Stimulated activated CD8-positive, alpha-beta memory T cell treated with anti-CD3 and anti-CD28 coated beads, Interleukin-15, amount 100 ng/mL, for 24 hours (primary cell): ENCODE measurements at regions not wholly inside any gene's neighbourhood (a gene's known extent, or its start where the extent isn't known, plus 50 kb on each side); places are given as distances from the start of the nearest gene placed in this dataset.

Source experiments
- DNase-seq: peaks from one replicate; pipeline ENCODE4 v3.0.0-alpha.2; 2020; ENCODE audit warnings: low read depth

GRCh38 chr12:66915306-66915904, 236.5 kb upstream of the GRIP1 start:
- DNase-seq: no peak

GRCh38 chr12:66916189-66916588, 237.3 kb upstream of the GRIP1 start:
- DNase-seq: no peak

- no peak for DNase-seq
Measured at GRCh38 chr12:66919466-66919865, 240.6 kb upstream of the GRIP1 start.

- DNase-seq: no peak
Measured at GRCh38 chr12:66920205-66920604, 241.3 kb upstream of the GRIP1 start.

GRCh38 chr12:66921151-66921550, 242.3 kb upstream of the GRIP1 start:
- no peak for DNase-seq

- DNase-seq: no peak
Measured at GRCh38 chr12:66925083-66925482, 246.2 kb upstream of the GRIP1 start.

GRCh38 chr12:66929121-66929520, 250.2 kb upstream of the GRIP1 start:
- no peak for DNase-seq

- DNase-seq: no peak
Measured at GRCh38 chr12:66931091-66931490, 252.2 kb upstream of the GRIP1 start.

GRCh38 chr12:66932126-66932525, 253.2 kb upstream of the GRIP1 start:
- no peak for DNase-seq

GRCh38 chr12:66934302-66935062, 255.6 kb upstream of the GRIP1 start:
- no peak for DNase-seq

- no peak for DNase-seq
Measured at GRCh38 chr12:66941150-66941549, 262.3 kb upstream of the GRIP1 start.

- no peak for DNase-seq
Measured at GRCh38 chr12:66942741-66943465, 264.0 kb upstream of the GRIP1 start.

GRCh38 chr12:66944365-66944764, 265.5 kb upstream of the GRIP1 start:
- no peak for DNase-seq

- no peak for DNase-seq
Measured at GRCh38 chr12:66945189-66945817, 266.4 kb upstream of the GRIP1 start.

- DNase-seq: no peak
Measured at GRCh38 chr12:66947119-66947518, 268.2 kb upstream of the GRIP1 start.

- no peak for DNase-seq
Measured at GRCh38 chr12:66952668-66953067, 273.8 kb upstream of the GRIP1 start.

- DNase-seq: no peak
Measured at GRCh38 chr12:66956300-66956699, 277.4 kb upstream of the GRIP1 start.

GRCh38 chr12:66959276-66959675, 280.4 kb upstream of the GRIP1 start:
- no peak for DNase-seq

GRCh38 chr12:66960006-66960405, 281.1 kb upstream of the GRIP1 start:
- no peak for DNase-seq

- DNase-seq: no peak
Measured at GRCh38 chr12:66960704-66961690, 282.1 kb upstream of the GRIP1 start.

GRCh38 chr12:66962290-66962689, 283.4 kb upstream of the GRIP1 start:
- no peak for DNase-seq

- no peak for DNase-seq
Measured at GRCh38 chr12:66963901-66964300, 285.0 kb upstream of the GRIP1 start.
